A549 (cell line): ENCODE measurements at regions not wholly inside any gene's neighbourhood (a gene's known extent, or its start where the extent isn't known, plus 50 kb on each side); places are given as distances from the start of the nearest gene placed in this dataset.

Experiments used
- ATAC-seq, 2 experiments: fragments of 200-7000 bp in 1 of 2; fragments of >200 bp in 1 of 2; cut with Nextera tagmentation in 1 of 2; cut with Tn5 transposase in 1 of 2; 3 replicates each; pipeline versions ENCODE4 v1.8.0 to v1.9.1; 2018 to 2020; ENCODE audit warnings: mild to moderate bottlenecking in 1 of 2, moderate library complexity in 1 of 2
- CTCF ChIA-PET: fragments of 300-600 bp; sonication (Branson Sonifier 250); formaldehyde crosslinking; extraction: SDS; loops from one replicate; lab custom pipeline; 2021; ENCODE audit warnings: antibody characterized with exemption, inconsistent platforms; lab: Yijun Ruan, JAX
- POLR2A ChIA-PET: fragments of 350-600 bp; formaldehyde crosslinking; extraction: SDS; loops from one replicate; lab custom pipeline; 2021; ENCODE audit warnings: antibody characterized with exemption, inconsistent platforms; lab: Yijun Ruan, JAX
- DNase-seq, 2 experiments: peaks; one replicate each; pipeline versions ENCODE4 v3.0.0 to v3.0.0-alpha.2; 2011 to 2016; ENCODE audit warnings: low read depth in 1 of 2, low spot score in 1 of 2
- FAIRE-seq: peaks from 2 replicates; lab custom pipeline; 2011; peaks lifted over from hg19 to GRCh38; lab: Jason Lieb, UNC
- H3K27ac ChIP-seq, 2 experiments: fragments of >200 bp; sonication (Bioruptor Twin); formaldehyde crosslinking; 3 replicates each; pipeline ENCODE4 v1.5.1; 2016 to 2017
- H3K4me1 ChIP-seq: fragments of >200 bp; sonication (Bioruptor Twin); formaldehyde crosslinking; 3 replicates; pipeline ENCODE4 v1.6.1; 2016
- H3K4me2 ChIP-seq: fragments of >200 bp; sonication (Bioruptor Twin); formaldehyde crosslinking; 3 replicates; pipeline ENCODE4 v1.6.1; 2016
- H3K4me3 ChIP-seq: fragments of >200 bp; sonication (Bioruptor Twin); formaldehyde crosslinking; 3 replicates; pipeline ENCODE4 v1.5.1; 2016
- H3K9me3 ChIP-seq: fragments of >200 bp; sonication (Bioruptor Twin); formaldehyde crosslinking; 3 replicates; pipeline ENCODE4 v1.6.1; 2016
- ATOH8 ChIP-seq: fragments of 250-450 bp; sonication (Bioruptor Pico); IDR thresholded peaks from 2 replicates; pipeline ENCODE4 v1.5.0; 2020; ENCODE audit warnings: low read depth, mild to moderate bottlenecking, moderate library complexity
- CBX8 ChIP-seq: fragments of 200-600 bp; sonication (generic); IDR thresholded peaks from 2 replicates; pipeline ENCODE4 v1.6.1; 2016
- CHD2 ChIP-seq: fragments of 150-350 bp; IDR thresholded peaks from 2 replicates; pipeline ENCODE4 v1.6.1; 2014; ENCODE audit warnings: low read length; ENCODE audit not compliant: partially characterized antibody
- CHD4 ChIP-seq: fragments of 200-600 bp; sonication (generic); IDR thresholded peaks from 2 replicates; pipeline ENCODE4 v1.6.1; 2016; ENCODE audit warnings: antibody characterized with exemption, mild to moderate bottlenecking, borderline replicate concordance
- E2F6 ChIP-seq: IDR thresholded peaks from 2 replicates; pipeline ENCODE4 v1.6.1; 2012; ENCODE audit warnings: low read depth, borderline replicate concordance
- EHF ChIP-seq: fragments of 250-450 bp; sonication (Bioruptor Pico); IDR thresholded peaks from 2 replicates; pipeline ENCODE4 v1.5.0; 2020; ENCODE audit warnings: mild to moderate bottlenecking
- EHMT2 ChIP-seq: fragments of 200-600 bp; sonication (generic); IDR thresholded peaks from 2 replicates; pipeline ENCODE4 v1.6.1; 2016; ENCODE audit warnings: antibody characterized with exemption, low read depth, mild to moderate bottlenecking, moderate library complexity
- EP300 ChIP-seq, 2 experiments: fragments of >200 bp; sonication (Bioruptor Twin); formaldehyde crosslinking; IDR thresholded peaks; 2 replicates in 1 of 2; 3 replicates in 1 of 2; pipeline ENCODE4 v1.6.1; 2016 to 2017
- FOSB ChIP-seq: fragments of 250-450 bp; sonication (Bioruptor Pico); IDR thresholded peaks from 2 replicates; pipeline ENCODE4 v1.5.0; 2020; ENCODE audit warnings: mild to moderate bottlenecking, moderate library complexity
- GATA3 ChIP-seq: IDR thresholded peaks from 2 replicates; pipeline ENCODE4 v1.6.1; 2012; ENCODE audit warnings: borderline replicate concordance
- HEYL ChIP-seq: fragments of 250-450 bp; sonication (Bioruptor Pico); IDR thresholded peaks from 2 replicates; pipeline ENCODE4 v1.8.0; 2021; ENCODE audit warnings: mild to moderate bottlenecking, moderate library complexity
- HOXA7 ChIP-seq: fragments of 250-450 bp; sonication (Bioruptor Pico); IDR thresholded peaks from 2 replicates; pipeline ENCODE4 v1.5.0; 2020; ENCODE audit warnings: mild to moderate bottlenecking, moderate library complexity
- JUN ChIP-seq, 2 experiments: fragments of >200 bp; sonication (Bioruptor Twin); formaldehyde crosslinking; IDR thresholded peaks; 2 replicates in 1 of 2; 3 replicates in 1 of 2; pipeline ENCODE4 v1.6.1; 2016 to 2017
- JUNB ChIP-seq: fragments of >200 bp; sonication (Bioruptor Twin); formaldehyde crosslinking; IDR thresholded peaks from 2 replicates; pipeline ENCODE4 v1.6.1; 2016
- KDM1A ChIP-seq: fragments of 200-600 bp; sonication (generic); IDR thresholded peaks from 2 replicates; pipeline ENCODE4 v1.6.1; 2016; ENCODE audit warnings: low read depth, mild to moderate bottlenecking
- KDM5A ChIP-seq: fragments of 200-600 bp; sonication (generic); IDR thresholded peaks from 2 replicates; pipeline ENCODE4 v1.6.1; 2016; ENCODE audit warnings: antibody characterized with exemption, mild to moderate bottlenecking
- MAX ChIP-seq: IDR thresholded peaks from 2 replicates; pipeline ENCODE4 v1.6.1; 2012
- NR3C1 ChIP-seq: fragments of >200 bp; sonication (Bioruptor Twin); formaldehyde crosslinking; IDR thresholded peaks from 3 replicates; pipeline ENCODE4 v1.6.1; 2017
- POLR2A ChIP-seq: IDR thresholded peaks from 2 replicates; pipeline ENCODE4 v1.6.1; 2012; ENCODE audit warnings: mild to moderate bottlenecking, low read length
- RARB ChIP-seq: fragments of 250-450 bp; sonication (Bioruptor Pico); IDR thresholded peaks from 2 replicates; pipeline ENCODE4 v1.8.0; 2021; ENCODE audit warnings: mild to moderate bottlenecking, moderate library complexity
- RCOR1 ChIP-seq: fragments of 150-350 bp; IDR thresholded peaks from 2 replicates; pipeline ENCODE4 v1.6.1; 2014; ENCODE audit warnings: antibody characterized with exemption, low read length, low read depth
- RNF2 ChIP-seq: fragments of 200-600 bp; sonication (generic); IDR thresholded peaks from 2 replicates; pipeline ENCODE4 v1.6.1; 2016; ENCODE audit warnings: low read depth, mild to moderate bottlenecking, antibody characterized with exemption, moderate library complexity, borderline replicate concordance
- SMC3 ChIP-seq: fragments of >200 bp; sonication (Bioruptor Twin); formaldehyde crosslinking; IDR thresholded peaks from 3 replicates; pipeline ENCODE4 v1.6.1; 2018; ENCODE audit warnings: inconsistent platforms
- SREBF2 ChIP-seq: fragments of 450-650 bp; IDR thresholded peaks from 2 replicates; pipeline ENCODE4 v1.6.1; 2014; ENCODE audit warnings: mild to moderate bottlenecking, moderate library complexity
- TP53 ChIP-seq: fragments of 250-450 bp; sonication (Bioruptor Pico); IDR thresholded peaks from 2 replicates; pipeline ENCODE4 v1.5.0; 2021; ENCODE audit warnings: mild to moderate bottlenecking, moderate library complexity
- USF2 ChIP-seq: fragments of 450-650 bp; IDR thresholded peaks from 2 replicates; pipeline ENCODE4 v1.6.1; 2014; ENCODE audit warnings: antibody characterized with exemption
- ZC3H11A ChIP-seq: fragments of 450-650 bp; IDR thresholded peaks from 2 replicates; pipeline ENCODE4 v1.6.1; 2014; ENCODE audit warnings: antibody characterized with exemption, mild to moderate bottlenecking
- ZSCAN20 ChIP-seq: fragments of 250-450 bp; sonication (Bioruptor Pico); IDR thresholded peaks from 2 replicates; pipeline ENCODE4 v1.8.0; 2022; ENCODE audit warnings: mild to moderate bottlenecking, moderate library complexity
- WGBS: methylation state at CpG from one replicate; pipeline ENCODE4 v1.1.6; 2017; ENCODE audit errors: missing lambda C conversion rate; 5-methylcytosine and 5-hydroxymethylcytosine counted together
- TF ChIP-seq, protein P1 (sequence below): fragments of 150-350 bp; IDR thresholded peaks from 2 replicates; pipeline ENCODE4 v1.6.1; 2014; ENCODE audit warnings: low read depth, mild to moderate bottlenecking, low read length
- TF ChIP-seq, protein P2 (sequence below): fragments of >200 bp; sonication (Bioruptor Twin); formaldehyde crosslinking; IDR thresholded peaks from 2 replicates; pipeline ENCODE4 v1.6.1; 2016

GRCh38 chr14:37899365-37899764, 303.9 kb downstream of the TTC6 start:
- H3K4me3 ChIP-seq, result no peak overlapping the region
- no peak for TF ChIP-seq RARB (CRISPR knock-in tag)
- no peak for TF ChIP-seq EHMT2
- TF ChIP-seq GATA3, result no peak
- no peak for TF ChIP-seq ZC3H11A
- TF ChIP-seq JUNB, result no peak
- no peak for TF ChIP-seq CBX8
- TF ChIP-seq JUN (IDR thresholded peaks at IDR 0.05), result no peak
- TF ChIP-seq SMC3, result no peak
- TF ChIP-seq HOXA7 (CRISPR knock-in tag), result no peak
- no peak for TF ChIP-seq RCOR1
- TF ChIP-seq E2F6, result no peak
- TF ChIP-seq CHD4, result no peak
- TF ChIP-seq, all 56 proteins: peak for 0
- Histone ChIP-seq H3K4me1 (no peaks in the 10 kb centered on the region), H3K9me3 (no peaks in the 10 kb centered on the region), H3K27ac (no peak overlapping the region), H3K4me2 (no peak overlapping the region)
- DNase-seq, result no peak
- 23% methylated on average over 4 of the region's 4 CpGs for WGBS
- no peak for ATAC-seq
- POLR2A ChIA-PET, result no interaction called here
- no peak for FAIRE-seq
- CTCF ChIA-PET, result interaction anchor here (1.1 to 1.7 kb wide), 2 partner anchors 10 to 669 kb away, joined by 3 to 4 read pairs; no protein-coding TSS in a partner anchor

DNA sequence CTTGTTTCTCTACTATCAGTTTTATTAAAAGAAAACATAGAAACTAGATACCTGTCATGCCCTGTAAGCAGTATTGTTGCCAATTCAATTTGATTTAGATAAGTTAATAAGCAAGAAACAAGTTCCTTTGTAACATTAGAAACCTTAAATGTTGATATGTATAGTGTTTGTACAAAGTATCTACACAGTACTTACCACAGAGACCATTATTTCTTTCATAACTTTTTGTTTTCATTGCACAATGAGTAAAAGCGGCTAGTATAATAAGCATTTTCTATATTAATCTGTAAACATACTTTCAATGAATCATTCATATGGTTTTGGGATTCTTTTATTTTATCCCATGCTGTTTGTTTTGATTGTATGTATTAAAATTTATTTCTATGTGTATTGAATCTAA, 305.1 kb downstream of the TTC6 start:
- CTCF ChIA-PET, result no interaction called here
- WGBS, result 5% methylated on average over 1 of the region's 1 CpG

DNA sequence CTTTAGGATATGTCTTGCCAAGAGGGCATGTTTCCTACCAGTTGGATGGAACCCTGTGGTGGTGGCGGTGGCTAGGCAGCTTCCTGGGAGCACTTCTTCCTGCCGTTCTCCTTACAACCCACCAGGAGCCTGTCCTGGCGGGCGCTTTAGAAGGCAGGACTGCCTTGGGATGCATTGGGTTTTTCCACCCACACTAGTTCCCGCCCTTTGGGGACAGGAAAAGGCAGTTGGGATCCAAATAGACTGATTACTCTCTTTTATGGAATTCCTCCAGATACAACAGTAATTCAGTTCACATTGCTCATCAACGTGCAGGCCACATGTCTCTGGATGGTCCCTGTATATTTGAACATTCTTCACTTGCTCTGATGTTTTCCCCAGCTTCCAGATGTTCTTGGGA, 305.7 kb upstream of the SSTR1 start:
- Histone ChIP-seq H3K9me3 (no peaks in the 10 kb centered on the region), H3K4me3 (no peak overlapping the region), H3K27ac (no peak overlapping the region), H3K4me1 (no peaks in the 10 kb centered on the region), H3K4me2 (no peak overlapping the region)
- WGBS, result 36% methylated on average over 6 of the region's 6 CpGs
- CTCF ChIA-PET, result interaction anchor here (1.3 to 1.6 kb wide), 2 partner anchors 411 to 965 kb away, joined by 3 to 4 read pairs; no protein-coding TSS in a partner anchor
- TF ChIP-seq RARB (CRISPR knock-in tag) (no peak), EP300 (IDR thresholded peaks at IDR 0.05) (no peak), CHD2 (no peak), KDM1A (no peak), USF2 (no peak), NR3C1 (no peak), EHF (CRISPR knock-in tag) (no peak), FOSB (CRISPR knock-in tag) (no peak), CHD4 (no peak), SMC3 (no peak), HEYL (CRISPR knock-in tag) (no peak), ZSCAN20 (CRISPR knock-in tag) (no peak), MAX (no peak), RNF2 (no peak), KDM5A (no peak), TP53 (no peak), POLR2A (no peak)
- FAIRE-seq (no peak), ATAC-seq (no peak), DNase-seq (no peak)
- POLR2A ChIA-PET, result no interaction called here

More for the DNA sequence above, 305.1 kb downstream of the TTC6 start:
- TF ChIP-seq, protein P1, sequence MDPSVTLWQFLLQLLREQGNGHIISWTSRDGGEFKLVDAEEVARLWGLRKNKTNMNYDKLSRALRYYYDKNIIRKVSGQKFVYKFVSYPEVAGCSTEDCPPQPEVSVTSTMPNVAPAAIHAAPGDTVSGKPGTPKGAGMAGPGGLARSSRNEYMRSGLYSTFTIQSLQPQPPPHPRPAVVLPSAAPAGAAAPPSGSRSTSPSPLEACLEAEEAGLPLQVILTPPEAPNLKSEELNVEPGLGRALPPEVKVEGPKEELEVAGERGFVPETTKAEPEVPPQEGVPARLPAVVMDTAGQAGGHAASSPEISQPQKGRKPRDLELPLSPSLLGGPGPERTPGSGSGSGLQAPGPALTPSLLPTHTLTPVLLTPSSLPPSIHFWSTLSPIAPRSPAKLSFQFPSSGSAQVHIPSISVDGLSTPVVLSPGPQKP, result no peak
- TF ChIP-seq ZSCAN20 (CRISPR knock-in tag), result no peak
- no peak for TF ChIP-seq HOXA7 (CRISPR knock-in tag)
- no peak for TF ChIP-seq POLR2A
- TF ChIP-seq, protein P2, sequence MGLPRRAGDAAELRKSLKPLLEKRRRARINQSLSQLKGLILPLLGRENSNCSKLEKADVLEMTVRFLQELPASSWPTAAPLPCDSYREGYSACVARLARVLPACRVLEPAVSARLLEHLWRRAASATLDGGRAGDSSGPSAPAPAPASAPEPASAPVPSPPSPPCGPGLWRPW, result no peak
- TF ChIP-seq ATOH8 (CRISPR knock-in tag), result no peak
- no peak for TF ChIP-seq RCOR1
- no peak for TF ChIP-seq SREBF2
- no peak overlapping the region for H3K4me2 ChIP-seq
- no peak for DNase-seq
- FAIRE-seq, result peak; percentile 18
- POLR2A ChIA-PET, result no interaction called here
- no peaks in the 10 kb centered on the region for H3K4me1 ChIP-seq
- no peak for ATAC-seq
- no peak overlapping the region for H3K27ac ChIP-seq
- no peak overlapping the region for H3K4me3 ChIP-seq
- H3K9me3 ChIP-seq, result no peaks in the 10 kb centered on the region
